OCI-LY7 (cell line): ENCODE measurements at regions not wholly inside any gene's neighbourhood (a gene's known extent, or its start where the extent isn't known, plus 50 kb on each side); places are given as distances from the start of the nearest gene placed in this dataset.

Experiments used
- BruUV-seq: library from RNA; stranded (reverse); fragments of 400-500 nt; replicated peaks from 2 replicates; lab custom pipeline; 2021; lab: Mats Ljungman, UMichigan
- CTCF ChIA-PET: fragments of 300-600 bp; sonication (Branson Sonifier 250); formaldehyde crosslinking; loops from one replicate; lab custom pipeline; 2022; ENCODE audit warnings: antibody characterized with exemption; ENCODE audit not compliant: unreplicated experiment; lab: Charles Lee
- POLR2A ChIA-PET: fragments of 300-600 bp; sonication (Branson Sonifier 250); formaldehyde crosslinking; loops from one replicate; lab custom pipeline; 2022; ENCODE audit warnings: antibody characterized with exemption; lab: Charles Lee
- DNase-seq: peaks from one replicate; pipeline ENCODE4 v3.0.0-alpha.2; 2015; ENCODE audit warnings: low spot score
- H2AFZ ChIP-seq: fragments of 200-600 bp; sonication (generic), shearing (Covaris generic); 2 replicates; pipeline ENCODE4 v1.6.1; 2014; ENCODE audit warnings: mild to moderate bottlenecking, antibody characterized with exemption, low read length, moderate library complexity
- H3K27ac ChIP-seq: fragments of 200-600 bp; sonication (generic); 2 replicates; pipeline ENCODE4 v1.5.1; 2014; ENCODE audit warnings: mixed run types, low read depth, mild to moderate bottlenecking, moderate library complexity, low read length, inconsistent platforms; ENCODE audit not compliant: poor library complexity, severe bottlenecking
- H3K36me3 ChIP-seq: fragments of 200-600 bp; sonication (generic); 2 replicates; pipeline ENCODE4 v1.6.1; 2014; ENCODE audit warnings: mild to moderate bottlenecking, antibody characterized with exemption, low read length, moderate library complexity, mixed read lengths; ENCODE audit not compliant: insufficient read depth
- H3K4me1 ChIP-seq: fragments of 200-600 bp; sonication (generic); 2 replicates; pipeline ENCODE4 v1.5.1; 2014; ENCODE audit warnings: mild to moderate bottlenecking, low read length; ENCODE audit not compliant: insufficient read depth, poor library complexity, severe bottlenecking
- H3K4me2 ChIP-seq: fragments of 200-600 bp; sonication (generic); 2 replicates; pipeline ENCODE4 v1.6.1; 2014; ENCODE audit warnings: mild to moderate bottlenecking, low read length
- H3K4me3 ChIP-seq: fragments of 200-600 bp; sonication (generic); 2 replicates; pipeline ENCODE4 v1.5.1; 2014; ENCODE audit warnings: mild to moderate bottlenecking, low read depth, low read length; ENCODE audit not compliant: poor library complexity, severe bottlenecking
- H3K79me2 ChIP-seq: fragments of 200-600 bp; sonication (generic); 2 replicates; pipeline ENCODE4 v1.6.1; 2016; ENCODE audit warnings: low read depth, mild to moderate bottlenecking, low read length, moderate library complexity, mixed read lengths; ENCODE audit not compliant: insufficient read depth
- H3K9me2 ChIP-seq: fragments of 200-600 bp; sonication (generic); 2 replicates; pipeline ENCODE4 v1.6.1; 2016; ENCODE audit warnings: mild to moderate bottlenecking, low read length, mixed read lengths; ENCODE audit not compliant: insufficient read depth
- H3K9me3 ChIP-seq: fragments of 200-600 bp; sonication (generic); 2 replicates; pipeline ENCODE4 v1.6.1; 2014; ENCODE audit warnings: mild to moderate bottlenecking, mixed run types, low read length, mixed read lengths
- H4K20me1 ChIP-seq: fragments of 200-600 bp; sonication (generic); 2 replicates; pipeline ENCODE4 v1.6.1; 2014; ENCODE audit warnings: mild to moderate bottlenecking, antibody characterized with exemption, low read length, moderate library complexity, mixed read lengths; ENCODE audit not compliant: insufficient read depth
- EZH2phosphoT487 ChIP-seq: fragments of 200-600 bp; sonication (generic); IDR thresholded peaks from 2 replicates; pipeline ENCODE4 v1.6.1; 2018; ENCODE audit warnings: low read depth, borderline replicate concordance, mild to moderate bottlenecking, mixed run types, antibody characterized with exemption, low read length, moderate library complexity, mixed read lengths
- intact Hi-C: fragments of 100-400 bp; cut with micrococcal nuclease; formaldehyde crosslinking; loops from one replicate; pipeline ENCODE4 v1.10.0; 2022; ENCODE audit not compliant: unreplicated experiment
- TF ChIP-seq, protein P1 (sequence below): fragments of 200-600 bp; sonication (generic); conservative IDR thresholded peaks from 2 replicates; pipeline ENCODE4 v1.5.1; 2014; ENCODE audit warnings: mild to moderate bottlenecking, antibody characterized with exemption, low read length, moderate library complexity, mixed read lengths

- H3K4me2 ChIP-seq: no peak overlapping the region
- H3K27ac ChIP-seq: no peak overlapping the region
- TF ChIP-seq EZH2phosphoT487: no peak
- TF ChIP-seq, protein P1, sequence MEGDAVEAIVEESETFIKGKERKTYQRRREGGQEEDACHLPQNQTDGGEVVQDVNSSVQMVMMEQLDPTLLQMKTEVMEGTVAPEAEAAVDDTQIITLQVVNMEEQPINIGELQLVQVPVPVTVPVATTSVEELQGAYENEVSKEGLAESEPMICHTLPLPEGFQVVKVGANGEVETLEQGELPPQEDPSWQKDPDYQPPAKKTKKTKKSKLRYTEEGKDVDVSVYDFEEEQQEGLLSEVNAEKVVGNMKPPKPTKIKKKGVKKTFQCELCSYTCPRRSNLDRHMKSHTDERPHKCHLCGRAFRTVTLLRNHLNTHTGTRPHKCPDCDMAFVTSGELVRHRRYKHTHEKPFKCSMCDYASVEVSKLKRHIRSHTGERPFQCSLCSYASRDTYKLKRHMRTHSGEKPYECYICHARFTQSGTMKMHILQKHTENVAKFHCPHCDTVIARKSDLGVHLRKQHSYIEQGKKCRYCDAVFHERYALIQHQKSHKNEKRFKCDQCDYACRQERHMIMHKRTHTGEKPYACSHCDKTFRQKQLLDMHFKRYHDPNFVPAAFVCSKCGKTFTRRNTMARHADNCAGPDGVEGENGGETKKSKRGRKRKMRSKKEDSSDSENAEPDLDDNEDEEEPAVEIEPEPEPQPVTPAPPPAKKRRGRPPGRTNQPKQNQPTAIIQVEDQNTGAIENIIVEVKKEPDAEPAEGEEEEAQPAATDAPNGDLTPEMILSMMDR: no peak
- no peaks in the 10 kb centered on the region for H3K79me2 ChIP-seq
- BruUV-seq: no TSS peak
- no peak overlapping the region for H2AFZ ChIP-seq
- H3K4me1 ChIP-seq: no peaks in the 10 kb centered on the region
- peaks cover 4% of the 10 kb centered on the region; the same call in 1 of the 2 replicates for H3K9me3 ChIP-seq
- no peak overlapping the region for H3K4me3 ChIP-seq
- H3K36me3 ChIP-seq: no peaks in the 10 kb centered on the region
- H4K20me1 ChIP-seq: no peaks in the 10 kb centered on the region
- intact Hi-C loops: no loop called here
- ChIA-PET POLR2A (no interaction called here), CTCF (no interaction called here)
- no peaks in the 10 kb centered on the region for H3K9me2 ChIP-seq
- DNase-seq: no peak
Observed at GRCh38 chr9:78839252-78839651, 542.3 kb downstream of the PSAT1 start.

GRCh38 chr9:78848061-78848460, 551.1 kb downstream of the PSAT1 start:
- Histone ChIP-seq H3K4me3 (no peak overlapping the region), H3K27ac (no peak overlapping the region), H2AFZ (no peak overlapping the region), H4K20me1 (no peaks in the 10 kb centered on the region), H3K36me3 (no peaks in the 10 kb centered on the region), H3K4me1 (no peaks in the 10 kb centered on the region), H3K9me2 (no peaks in the 10 kb centered on the region), H3K9me3 (peaks cover 4% of the 10 kb centered on the region; the same call in 1 of the 2 replicates), H3K4me2 (no peak overlapping the region), H3K79me2 (no peaks in the 10 kb centered on the region)
- BruUV-seq: no TSS peak
- no peak for TF ChIP-seq EZH2phosphoT487
- TF ChIP-seq, protein P1: no peak
- ChIA-PET POLR2A (interaction anchor here (0.6 to 1.3 kb wide), 2 partner anchors 22 to 272 kb away, joined by 3 to 4 read pairs; no protein-coding TSS in a partner anchor), CTCF (no interaction called here)
- intact Hi-C loops: no loop called here
- DNase-seq: no peak

DNA sequence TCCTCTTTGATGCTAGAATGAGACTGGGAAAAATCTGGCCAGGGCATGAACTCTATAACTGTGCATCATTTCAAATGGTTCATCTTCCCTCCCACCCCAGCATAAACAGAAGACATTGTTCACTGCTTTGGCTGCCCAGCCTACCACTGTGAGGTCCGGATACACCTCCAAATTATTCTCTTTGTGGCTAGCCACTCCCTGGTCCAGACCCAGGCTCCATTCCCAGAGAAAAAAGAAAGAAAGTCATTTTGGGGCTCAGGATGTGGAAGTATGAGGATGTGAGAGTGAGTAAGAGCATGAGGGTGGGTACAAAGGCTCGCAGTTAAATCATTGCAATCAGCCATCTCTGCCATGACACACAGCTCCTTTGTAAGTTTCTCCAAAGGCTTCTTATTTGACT, 559.2 kb downstream of the PSAT1 start:
- no peaks in the 10 kb centered on the region for H3K79me2 ChIP-seq
- H3K27ac ChIP-seq: no peak overlapping the region
- intact Hi-C loops: no loop called here
- ChIA-PET POLR2A (interaction anchor here (0.6 kb wide), 1 partner anchor 1355 kb away, joined by 4 read pairs; no protein-coding TSS in a partner anchor), CTCF (no interaction called here)
- H3K9me2 ChIP-seq: no peaks in the 10 kb centered on the region
- H3K9me3 ChIP-seq: no peaks in the 10 kb centered on the region
- no TSS peak for BruUV-seq
- no peaks in the 10 kb centered on the region for H3K36me3 ChIP-seq
- H2AFZ ChIP-seq: no peak overlapping the region
- DNase-seq: no peak
- no peak overlapping the region for H3K4me3 ChIP-seq
- no peaks in the 10 kb centered on the region for H4K20me1 ChIP-seq
- no peak for TF ChIP-seq EZH2phosphoT487
- H3K4me1 ChIP-seq: no peaks in the 10 kb centered on the region
- H3K4me2 ChIP-seq: no peak overlapping the region
